WTC11 (cell line): ENCODE measurements at regions not wholly inside any gene's neighbourhood (a gene's known extent, or its start where the extent isn't known, plus 50 kb on each side); places are given as distances from the start of the nearest gene placed in this dataset.

Source experiments
- ATAC-seq: fragments of 200-7000 bp; cut with Tn5 transposase; 2 replicates; pipeline ENCODE4 v1.10.0; 2021; ENCODE audit warnings: mild to moderate bottlenecking, moderate library complexity
- CTCF ChIA-PET: fragments of 300-600 bp; sonication (Branson Sonifier 250); formaldehyde crosslinking; loops from one replicate; lab custom pipeline; 2021; ENCODE audit warnings: antibody characterized with exemption; lab: Charles Lee
- POLR2A ChIA-PET: fragments of 350-600 bp; sonication (Branson Sonifier 250); formaldehyde crosslinking; loops from one replicate; lab custom pipeline; 2021; ENCODE audit warnings: antibody characterized with exemption; lab: Charles Lee
- DNase-seq: peaks from one replicate; pipeline ENCODE4 v3.0.0; 2021; ENCODE audit warnings: low spot score
- H3K27ac Mint-ChIP-seq: 2 replicates; pipeline ENCODE4 v1.8.0; 2021; ENCODE audit warnings: mixed read lengths
- H3K27me3 Mint-ChIP-seq: 2 replicates; pipeline ENCODE4 v1.8.0; 2021; ENCODE audit warnings: low read depth, mild to moderate bottlenecking, moderate library complexity, mixed read lengths
- H3K36me3 Mint-ChIP-seq: 2 replicates; pipeline ENCODE4 v1.8.0; 2021; ENCODE audit warnings: mixed read lengths
- H3K4me1 Mint-ChIP-seq: 2 replicates; pipeline ENCODE4 v1.8.0; 2022; ENCODE audit warnings: mixed read lengths
- H3K4me3 Mint-ChIP-seq: 2 replicates; pipeline ENCODE4 v1.8.0; 2021; ENCODE audit warnings: mild to moderate bottlenecking, moderate library complexity, mixed read lengths
- H3K9me3 Mint-ChIP-seq: 2 replicates; pipeline ENCODE4 v1.8.0; 2021; ENCODE audit warnings: mixed read lengths
- GRHL2 ChIP-seq: fragments of 250-450 bp; sonication (Bioruptor Pico); IDR thresholded peaks from 2 replicates; pipeline ENCODE4 v1.8.0; 2022; ENCODE audit warnings: mild to moderate bottlenecking, moderate library complexity; ENCODE audit not compliant: insufficient replicate concordance, severe bottlenecking
- HMGA2 ChIP-seq: fragments of 250-450 bp; sonication (Bioruptor Pico); IDR thresholded peaks from 2 replicates; pipeline ENCODE4 v1.4.0; 2021; ENCODE audit warnings: mild to moderate bottlenecking, moderate library complexity
- NR1H2 ChIP-seq: sonication (generic); formaldehyde crosslinking; IDR thresholded peaks from 2 replicates; pipeline ENCODE4 v1.9.0; 2021; ENCODE audit warnings: mild to moderate bottlenecking, moderate library complexity, missing genetic modification reagents
- PRRX2 ChIP-seq: fragments of 250-450 bp; sonication (Bioruptor Pico); IDR thresholded peaks from 2 replicates; pipeline ENCODE4 v1.8.0; 2021; ENCODE audit warnings: mild to moderate bottlenecking
- RORB ChIP-seq: fragments of 250-450 bp; sonication (Bioruptor Pico); IDR thresholded peaks from 2 replicates; pipeline ENCODE4 v1.9.0; 2021; ENCODE audit warnings: mild to moderate bottlenecking
- SMAD3 ChIP-seq: sonication (generic); formaldehyde crosslinking; IDR thresholded peaks from 2 replicates; pipeline ENCODE4 v1.8.0; 2022; ENCODE audit warnings: missing genetic modification reagents, mild to moderate bottlenecking, borderline replicate concordance
- SMAD4 ChIP-seq: sonication (generic); formaldehyde crosslinking; IDR thresholded peaks from 2 replicates; pipeline ENCODE4 v1.8.0; 2022; ENCODE audit warnings: mild to moderate bottlenecking, missing genetic modification reagents
- TCF7 ChIP-seq: sonication (generic); formaldehyde crosslinking; IDR thresholded peaks from 2 replicates; pipeline ENCODE4 v1.8.0; 2022; ENCODE audit warnings: mild to moderate bottlenecking, low read depth, missing genetic modification reagents, moderate library complexity
- ZNF121 ChIP-seq: sonication (generic); formaldehyde crosslinking; IDR thresholded peaks from 2 replicates; pipeline ENCODE4 v1.8.0; 2023; ENCODE audit warnings: missing genetic modification reagents
- ZNF138 ChIP-seq: sonication (generic); formaldehyde crosslinking; conservative IDR thresholded peaks from 2 replicates; pipeline ENCODE4 v1.8.1; 2022; ENCODE audit warnings: mild to moderate bottlenecking, moderate library complexity, missing genetic modification reagents
- ZNF219 ChIP-seq: sonication (generic); formaldehyde crosslinking; IDR thresholded peaks from 2 replicates; pipeline ENCODE4 v1.8.0; 2023; ENCODE audit warnings: missing genetic modification reagents, mild to moderate bottlenecking, borderline replicate concordance
- ZNF423 ChIP-seq: fragments of 250-450 bp; sonication (Bioruptor Pico); IDR thresholded peaks from 2 replicates; pipeline ENCODE4 v2.1.2; 2022; ENCODE audit warnings: mild to moderate bottlenecking, moderate library complexity
- TF ChIP-seq, protein P1 (sequence below): sonication (generic); formaldehyde crosslinking; conservative IDR thresholded peaks from 2 replicates; pipeline ENCODE4 v1.8.1; 2023; ENCODE audit warnings: mild to moderate bottlenecking, low read depth, missing genetic modification reagents, moderate library complexity
- TF ChIP-seq, protein P2 (sequence below): sonication (generic); formaldehyde crosslinking; IDR thresholded peaks from 2 replicates; pipeline ENCODE4 v1.8.0; 2022; ENCODE audit warnings: mild to moderate bottlenecking, missing genetic modification reagents
- TF ChIP-seq, protein P3 (sequence below): fragments of 200-600 bp; IDR thresholded peaks from 2 replicates; pipeline ENCODE4 v1.8.0; 2022; ENCODE audit warnings: antibody characterized with exemption
- TF ChIP-seq, protein P4 (sequence below): sonication (generic); formaldehyde crosslinking; IDR thresholded peaks from 2 replicates; pipeline ENCODE4 v1.8.1; 2023; ENCODE audit warnings: mild to moderate bottlenecking, missing genetic modification reagents, moderate library complexity
- TF ChIP-seq, protein P5 (sequence below): sonication (generic); formaldehyde crosslinking; IDR thresholded peaks from 2 replicates; pipeline ENCODE4 v1.8.0; 2022; ENCODE audit warnings: mild to moderate bottlenecking, missing genetic modification reagents

DNA sequence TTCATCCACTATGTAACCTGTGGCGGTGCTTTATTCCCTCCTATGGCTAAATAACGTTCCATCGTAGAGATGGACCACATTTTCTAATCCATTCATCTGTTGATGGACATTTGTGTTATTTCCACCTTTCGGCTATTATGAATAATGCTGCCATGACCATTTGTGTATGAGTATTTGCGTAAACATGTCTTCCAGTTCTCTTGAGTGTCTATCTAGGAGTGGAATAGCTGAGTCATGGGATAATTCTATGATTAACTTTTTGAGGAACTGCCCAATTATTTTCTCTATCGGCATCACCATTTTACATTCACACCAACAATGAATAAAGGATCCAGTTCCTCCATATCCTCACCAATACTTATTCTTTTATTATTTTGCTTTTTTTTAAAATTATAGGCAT, 261.9 kb upstream of the SFSWAP start (continued):
- TF ChIP-seq, protein P1, sequence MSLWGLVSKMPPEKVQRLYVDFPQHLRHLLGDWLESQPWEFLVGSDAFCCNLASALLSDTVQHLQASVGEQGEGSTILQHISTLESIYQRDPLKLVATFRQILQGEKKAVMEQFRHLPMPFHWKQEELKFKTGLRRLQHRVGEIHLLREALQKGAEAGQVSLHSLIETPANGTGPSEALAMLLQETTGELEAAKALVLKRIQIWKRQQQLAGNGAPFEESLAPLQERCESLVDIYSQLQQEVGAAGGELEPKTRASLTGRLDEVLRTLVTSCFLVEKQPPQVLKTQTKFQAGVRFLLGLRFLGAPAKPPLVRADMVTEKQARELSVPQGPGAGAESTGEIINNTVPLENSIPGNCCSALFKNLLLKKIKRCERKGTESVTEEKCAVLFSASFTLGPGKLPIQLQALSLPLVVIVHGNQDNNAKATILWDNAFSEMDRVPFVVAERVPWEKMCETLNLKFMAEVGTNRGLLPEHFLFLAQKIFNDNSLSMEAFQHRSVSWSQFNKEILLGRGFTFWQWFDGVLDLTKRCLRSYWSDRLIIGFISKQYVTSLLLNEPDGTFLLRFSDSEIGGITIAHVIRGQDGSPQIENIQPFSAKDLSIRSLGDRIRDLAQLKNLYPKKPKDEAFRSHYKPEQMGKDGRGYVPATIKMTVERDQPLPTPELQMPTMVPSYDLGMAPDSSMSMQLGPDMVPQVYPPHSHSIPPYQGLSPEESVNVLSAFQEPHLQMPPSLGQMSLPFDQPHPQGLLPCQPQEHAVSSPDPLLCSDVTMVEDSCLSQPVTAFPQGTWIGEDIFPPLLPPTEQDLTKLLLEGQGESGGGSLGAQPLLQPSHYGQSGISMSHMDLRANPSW (CRISPR knock-in tag) = no peak
- TF ChIP-seq SMAD3 (CRISPR knock-in tag) (no peak), RORB (CRISPR knock-in tag) (no peak), PRRX2 (CRISPR knock-in tag) (no peak)
- TF ChIP-seq, all 79 proteins: peak for 0

DNA sequence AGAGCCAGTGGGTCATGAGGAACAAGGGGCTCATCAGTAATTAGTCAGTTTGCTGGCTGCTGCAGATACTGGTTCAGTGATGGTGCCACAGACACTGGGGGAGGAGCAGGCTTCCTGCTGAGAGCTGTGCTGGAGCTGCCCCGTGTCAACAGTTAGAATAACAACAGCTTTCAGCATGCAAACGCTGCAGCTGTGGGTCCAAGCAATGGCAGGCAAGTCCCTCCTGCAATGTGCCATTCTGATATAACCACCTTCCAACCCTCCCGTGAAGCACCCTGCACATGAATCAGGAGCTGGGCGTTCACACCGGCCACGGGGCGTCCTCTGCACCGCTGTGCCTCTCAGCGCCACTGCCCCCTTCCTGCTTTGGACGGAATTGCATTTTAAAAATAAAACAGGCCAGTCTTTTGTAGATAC, 258.4 kb upstream of the SFSWAP start:
- DNase-seq = peak; percentile 65
- Mint-ChIP-seq H3K27me3 (no peaks in the 10 kb centered on the region), H3K4me1 (peaks cover 22% of the 10 kb centered on the region), H3K9me3 (no peaks in the 10 kb centered on the region), H3K36me3 (no peaks in the 10 kb centered on the region), H3K27ac (no peak overlapping the region), H3K4me3 (peak overlapping the region; percentile 47)
- POLR2A ChIA-PET = interaction anchor here (0.5 kb wide), 1 partner anchor 640 kb away, joined by 3 read pairs; no protein-coding TSS in a partner anchor
- ATAC-seq = peak; percentile 67
- TF ChIP-seq GRHL2 (CRISPR knock-in tag) = no peak
- TF ChIP-seq, protein P2, sequence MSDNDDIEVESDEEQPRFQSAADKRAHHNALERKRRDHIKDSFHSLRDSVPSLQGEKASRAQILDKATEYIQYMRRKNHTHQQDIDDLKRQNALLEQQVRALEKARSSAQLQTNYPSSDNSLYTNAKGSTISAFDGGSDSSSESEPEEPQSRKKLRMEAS (CRISPR knock-in tag) = peak; percentile 34; the same call in 1 of the 2 replicates
- TF ChIP-seq ZNF138 (CRISPR knock-in tag) = no peak
- no peak for TF ChIP-seq ZNF219 (CRISPR knock-in tag)
- TF ChIP-seq, protein P3, sequence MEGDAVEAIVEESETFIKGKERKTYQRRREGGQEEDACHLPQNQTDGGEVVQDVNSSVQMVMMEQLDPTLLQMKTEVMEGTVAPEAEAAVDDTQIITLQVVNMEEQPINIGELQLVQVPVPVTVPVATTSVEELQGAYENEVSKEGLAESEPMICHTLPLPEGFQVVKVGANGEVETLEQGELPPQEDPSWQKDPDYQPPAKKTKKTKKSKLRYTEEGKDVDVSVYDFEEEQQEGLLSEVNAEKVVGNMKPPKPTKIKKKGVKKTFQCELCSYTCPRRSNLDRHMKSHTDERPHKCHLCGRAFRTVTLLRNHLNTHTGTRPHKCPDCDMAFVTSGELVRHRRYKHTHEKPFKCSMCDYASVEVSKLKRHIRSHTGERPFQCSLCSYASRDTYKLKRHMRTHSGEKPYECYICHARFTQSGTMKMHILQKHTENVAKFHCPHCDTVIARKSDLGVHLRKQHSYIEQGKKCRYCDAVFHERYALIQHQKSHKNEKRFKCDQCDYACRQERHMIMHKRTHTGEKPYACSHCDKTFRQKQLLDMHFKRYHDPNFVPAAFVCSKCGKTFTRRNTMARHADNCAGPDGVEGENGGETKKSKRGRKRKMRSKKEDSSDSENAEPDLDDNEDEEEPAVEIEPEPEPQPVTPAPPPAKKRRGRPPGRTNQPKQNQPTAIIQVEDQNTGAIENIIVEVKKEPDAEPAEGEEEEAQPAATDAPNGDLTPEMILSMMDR = peak; percentile 49; the same call in 1 of the 2 replicates
- peak; percentile 79; the same call in 1 of the 2 replicates for TF ChIP-seq ZNF121
- TF ChIP-seq SMAD4 (CRISPR knock-in tag) = no peak
- TF ChIP-seq NR1H2 (CRISPR knock-in tag) = no peak
- TF ChIP-seq ZNF423 (CRISPR knock-in tag) = peak; percentile 85; the same call in 1 of the 2 replicates
- TF ChIP-seq, protein P4, sequence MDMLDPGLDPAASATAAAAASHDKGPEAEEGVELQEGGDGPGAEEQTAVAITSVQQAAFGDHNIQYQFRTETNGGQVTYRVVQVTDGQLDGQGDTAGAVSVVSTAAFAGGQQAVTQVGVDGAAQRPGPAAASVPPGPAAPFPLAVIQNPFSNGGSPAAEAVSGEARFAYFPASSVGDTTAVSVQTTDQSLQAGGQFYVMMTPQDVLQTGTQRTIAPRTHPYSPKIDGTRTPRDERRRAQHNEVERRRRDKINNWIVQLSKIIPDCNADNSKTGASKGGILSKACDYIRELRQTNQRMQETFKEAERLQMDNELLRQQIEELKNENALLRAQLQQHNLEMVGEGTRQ (CRISPR knock-in tag) = 0 out of 2 replicates have a peak, but pooled peaks have one; percentile 8
- no peak for TF ChIP-seq HMGA2
- CTCF ChIA-PET = interaction anchor here (0.6 to 2.4 kb wide), 21 partner anchors 8 to 475 kb away, joined by 3 to 19 read pairs (median 3); no protein-coding TSS in a partner anchor

DNA sequence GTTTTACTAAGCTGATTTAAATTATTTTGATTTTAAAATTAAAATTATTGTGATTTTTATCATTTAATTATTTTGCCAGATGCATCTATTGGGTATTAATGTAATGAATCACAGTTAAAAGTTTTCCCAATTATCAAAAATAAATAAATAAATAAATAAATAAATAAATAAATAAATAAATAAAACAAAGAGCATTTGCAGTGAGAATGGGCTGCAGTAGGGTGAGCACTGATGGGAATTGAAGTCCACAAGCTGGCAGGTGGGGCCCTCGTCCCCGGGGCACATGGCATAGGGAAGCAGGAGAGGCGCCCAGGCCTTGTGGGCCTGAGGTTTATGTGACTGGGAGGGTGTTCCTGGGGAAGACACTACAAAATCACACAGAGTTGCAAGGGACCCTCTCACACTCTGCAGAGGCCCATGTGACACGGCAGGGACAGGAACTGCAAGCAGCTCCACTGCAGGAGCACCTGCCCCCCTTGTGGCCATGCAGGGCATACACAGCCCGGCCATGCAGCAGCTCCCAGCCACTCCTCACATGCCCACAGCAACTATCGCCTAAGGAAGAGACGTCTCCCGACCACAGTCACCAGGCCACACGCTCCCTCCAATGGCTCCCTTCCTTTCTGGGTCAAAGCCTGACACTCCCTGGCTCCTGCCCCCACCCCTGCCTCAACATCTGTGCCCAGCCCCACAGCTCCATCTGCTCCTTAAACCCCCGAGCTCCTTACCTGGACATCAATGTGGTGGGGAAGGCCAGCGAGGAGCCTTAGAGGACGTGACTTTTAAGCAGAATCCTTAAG, 256.3 kb upstream of the SFSWAP start:
- Mint-ChIP-seq H3K4me1 (peaks cover 15% of the 10 kb centered on the region; the same call in 1 of the 2 replicates), H3K9me3 (no peaks in the 10 kb centered on the region), H3K27me3 (no peaks in the 10 kb centered on the region), H3K36me3 (no peaks in the 10 kb centered on the region), H3K4me3 (no peak overlapping the region), H3K27ac (no peak overlapping the region)
- CTCF ChIA-PET = interaction anchor here (0.5 to 2.8 kb wide), 32 partner anchors 8 to 699 kb away, joined by 3 to 25 read pairs (median 4); no protein-coding TSS in a partner anchor
- peak; percentile 89 for ATAC-seq
- TF ChIP-seq TCF7 (CRISPR knock-in tag) = no peak
- TF ChIP-seq, protein P5, sequence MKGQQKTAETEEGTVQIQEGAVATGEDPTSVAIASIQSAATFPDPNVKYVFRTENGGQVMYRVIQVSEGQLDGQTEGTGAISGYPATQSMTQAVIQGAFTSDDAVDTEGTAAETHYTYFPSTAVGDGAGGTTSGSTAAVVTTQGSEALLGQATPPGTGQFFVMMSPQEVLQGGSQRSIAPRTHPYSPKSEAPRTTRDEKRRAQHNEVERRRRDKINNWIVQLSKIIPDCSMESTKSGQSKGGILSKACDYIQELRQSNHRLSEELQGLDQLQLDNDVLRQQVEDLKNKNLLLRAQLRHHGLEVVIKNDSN = peak; percentile 82
- TF ChIP-seq, protein P2 (CRISPR knock-in tag) = peak; percentile 61; the same call in 1 of the 2 replicates
- peak; percentile 63; the same call in 1 of the 2 replicates for TF ChIP-seq HMGA2
- TF ChIP-seq, protein P4 (CRISPR knock-in tag) = peak; percentile 84
- TF ChIP-seq, protein P3 = peak; percentile 85
- TF ChIP-seq, protein P1 (CRISPR knock-in tag) = no peak
- POLR2A ChIA-PET = interaction anchor here (1.0 kb wide), 1 partner anchor 67 kb away, joined by 3 read pairs; no protein-coding TSS in a partner anchor
- DNase-seq = peak; percentile 82
